ENCODE measurements at regions not wholly inside any gene's neighbourhood (a gene's known extent, or its start where the extent isn't known, plus 50 kb on each side); places are given as distances from the start of the nearest gene placed in this dataset.

- WGBS (ENCODE audit: low lambda C conversion rate) = 84% methylated on average over 5 of the region's 5 CpGs
- no peak overlapping the region for H3K4me3 ChIP-seq (ENCODE audit: low read depth in 2 of 2, low read length in 1 of 2)
- no peak overlapping the region for H3K9ac ChIP-seq
- DNase-seq = no peak
- no peak overlapping the region for H3K4me2 ChIP-seq
- H3K79me2 ChIP-seq (ENCODE audit: insufficient read depth) = peaks cover 72% of the 10 kb centered on the region; the same call in 1 of the 2 replicates
- H3K27me3 ChIP-seq (ENCODE audit: insufficient read depth) = no peaks in the 10 kb centered on the region
- H3K9me3 ChIP-seq = no peaks in the 10 kb centered on the region
- H3K4me1 ChIP-seq (ENCODE audit: control insufficient read depth in 1 of 2, insufficient read depth in 2 of 2, low read depth in 1 of 2, low read length in 1 of 2) = peaks cover 4 to 23% of the 10 kb centered on the region in 2 experiments; a peak in 3 of 4 replicates
- H3K36me3 ChIP-seq (replicated peaks in 1 of 2; ENCODE audit: control insufficient read depth in 1 of 2, insufficient read depth in 2 of 2, low read length in 1 of 2) = no peaks in the 10 kb centered on the region
- peaks cover 19% of the 10 kb centered on the region for H4K20me1 ChIP-seq (ENCODE audit: insufficient read depth)
- peaks cover 12% of the 10 kb centered on the region for H3F3A ChIP-seq (replicated peaks; ENCODE audit: insufficient read depth)
- H2AFZ ChIP-seq (ENCODE audit: low read depth) = no peak overlapping the region
- CTCF ChIA-PET = interaction anchor here (11.0 kb wide), 1 partner anchor 184 kb away, joined by 173 read pairs; no protein-coding TSS in a partner anchor
- no peaks in the 10 kb centered on the region for H3K9me2 ChIP-seq
- POLR2A ChIA-PET = no interaction called here
- TF ChIP-seq CTCF (IDR thresholded peaks at IDR 0.05) (no peak), EP300 (IDR thresholded peaks at IDR 0.05; ENCODE audit: borderline replicate concordance in 1 of 2, low read depth in 1 of 2, low read length in 1 of 2) (no peak), NRF1 (IDR thresholded peaks at IDR 0.05; ENCODE audit: low read depth, low read length) (no peak), TEAD4 (IDR thresholded peaks at IDR 0.05; ENCODE audit: borderline replicate concordance, insufficient read depth) (no peak), RFX5 (IDR thresholded peaks at IDR 0.05; ENCODE audit: low read length) (no peak), ELF1 (IDR thresholded peaks at IDR 0.05) (no peak), IRF3 (IDR thresholded peaks at IDR 0.05; ENCODE audit: low read depth, low read length) (no peak), CHD2 (IDR thresholded peaks at IDR 0.05; ENCODE audit: low read length, partially characterized antibody) (no peak), NFIC (IDR thresholded peaks at IDR 0.05; ENCODE audit: borderline replicate concordance) (no peak), SIN3A (IDR thresholded peaks at IDR 0.05; ENCODE audit: borderline replicate concordance, low read depth, low read length) (no peak), FOXJ3 (CRISPR knock-in tag; IDR thresholded peaks at IDR 0.05) (no peak), GATA2 (CRISPR knock-in tag; IDR thresholded peaks at IDR 0.05) (no peak), TAF1 (IDR thresholded peaks at IDR 0.05; ENCODE audit: borderline replicate concordance, low read depth, low read length) (no peak), MEF2A (IDR thresholded peaks at IDR 0.05; ENCODE audit: borderline replicate concordance, low read depth) (no peak), FOSL2 (IDR thresholded peaks at IDR 0.05; ENCODE audit: borderline replicate concordance, low read depth) (no peak), MXI1 (IDR thresholded peaks at IDR 0.05; ENCODE audit: low read depth, low read length) (no peak)
- H3K27ac ChIP-seq (ENCODE audit: low read depth in 2 of 2, low read length in 1 of 2) = 0 out of 4 replicates have a peak overlapping the region, but pooled peaks of 1 of the 2 experiments have one; percentile 3
Measured at GRCh38 chr3:159821736-159822135, 166.9 kb upstream of the IL12A start.

GRCh38 chr3:159823780-159824179 is 164.9 kb upstream of the IL12A start:
- DNase-seq = no peak
- H3K9ac ChIP-seq = no peak overlapping the region
- no peak overlapping the region for H3K4me3 ChIP-seq (ENCODE audit: low read depth in 2 of 2, low read length in 1 of 2)
- H3K9me2 ChIP-seq = no peaks in the 10 kb centered on the region
- peaks cover 12% of the 10 kb centered on the region for H3F3A ChIP-seq (replicated peaks; ENCODE audit: insufficient read depth)
- no peak for TF ChIP-seq TAF1 (IDR thresholded peaks at IDR 0.05; ENCODE audit: borderline replicate concordance, low read depth, low read length)
- TF ChIP-seq PBX3 (IDR thresholded peaks at IDR 0.05) = no peak
- no peak for TF ChIP-seq MAX (IDR thresholded peaks at IDR 0.05; ENCODE audit: low read depth)
- TF ChIP-seq MEF2A (IDR thresholded peaks at IDR 0.05; ENCODE audit: borderline replicate concordance, low read depth) = no peak
- TF ChIP-seq TEAD4 (IDR thresholded peaks at IDR 0.05; ENCODE audit: borderline replicate concordance, insufficient read depth) = no peak
- no peak for TF ChIP-seq NRF1 (IDR thresholded peaks at IDR 0.05; ENCODE audit: low read depth, low read length)
- no peak for TF ChIP-seq YY1 (IDR thresholded peaks at IDR 0.05; ENCODE audit: low read depth)
- TF ChIP-seq RFX5 (IDR thresholded peaks at IDR 0.05; ENCODE audit: low read length) = no peak
- H3K4me2 ChIP-seq = no peak overlapping the region
- WGBS (ENCODE audit: low lambda C conversion rate) = 82% methylated on average over 3 of the region's 3 CpGs
- H3K36me3 ChIP-seq (replicated peaks in 1 of 2; ENCODE audit: control insufficient read depth in 1 of 2, insufficient read depth in 2 of 2, low read length in 1 of 2) = no peaks in the 10 kb centered on the region
- no peaks in the 10 kb centered on the region for H3K9me3 ChIP-seq
- peaks cover 80% of the 10 kb centered on the region for H3K79me2 ChIP-seq (ENCODE audit: insufficient read depth)
- CTCF ChIA-PET = interaction anchor here (1.0 to 11.0 kb wide), 4 partner anchors 61 to 557 kb away, joined by 3 to 173 read pairs (median 7); partner anchors contain the start of gene IL12A
- H2AFZ ChIP-seq (ENCODE audit: low read depth) = no peak overlapping the region
- H4K20me1 ChIP-seq (ENCODE audit: insufficient read depth) = peaks cover 19% of the 10 kb centered on the region
- peak overlapping the region in 1 of 2 experiments; percentile 49; a peak in 3 of 4 replicates for H3K27ac ChIP-seq (ENCODE audit: low read depth in 2 of 2, low read length in 1 of 2)
- no peaks in the 10 kb centered on the region for H3K27me3 ChIP-seq (ENCODE audit: insufficient read depth)
- H3K4me1 ChIP-seq (ENCODE audit: control insufficient read depth in 1 of 2, insufficient read depth in 2 of 2, low read depth in 1 of 2, low read length in 1 of 2) = peaks cover 7 to 17% of the 10 kb centered on the region in 2 experiments
- POLR2A ChIA-PET = no interaction called here
